Neuronal stem cell (in vitro differentiated cells): ENCODE measurements at regions not wholly inside any gene's neighbourhood (a gene's known extent, or its start where the extent isn't known, plus 50 kb on each side); places are given as distances from the start of the nearest gene placed in this dataset.

ENCODE experiments used
- DNase-seq: peaks from one replicate; pipeline ENCODE4 v3.0.0-alpha.2; 2013; ENCODE audit warnings: low spot score
- H2AFZ ChIP-seq: one replicate; pipeline ENCODE4 v1.6.1; 2013; ENCODE audit warnings: mild to moderate bottlenecking, low read length, inconsistent platforms
- H2AK5ac ChIP-seq: 2 replicates; pipeline ENCODE4 v1.6.1; 2013; ENCODE audit warnings: low read depth, mild to moderate bottlenecking, inconsistent platforms, low read length, moderate library complexity, mixed read lengths
- H2BK120ac ChIP-seq: 2 replicates; pipeline ENCODE4 v1.6.1; 2013; ENCODE audit warnings: low read depth, mild to moderate bottlenecking, inconsistent platforms, low read length, moderate library complexity, mixed read lengths
- H2BK12ac ChIP-seq: one replicate; pipeline ENCODE4 v1.6.1; 2013; ENCODE audit warnings: low read length, inconsistent platforms
- H2BK15ac ChIP-seq: 2 replicates; pipeline ENCODE4 v1.6.1; 2013; ENCODE audit warnings: mild to moderate bottlenecking, low read length, inconsistent platforms, mixed read lengths
- H2BK5ac ChIP-seq: one replicate; pipeline ENCODE4 v1.6.1; 2013; ENCODE audit warnings: inconsistent platforms, mild to moderate bottlenecking, low read length, moderate library complexity
- H3K14ac ChIP-seq: one replicate; pipeline ENCODE4 v1.6.1; 2013; ENCODE audit warnings: low read length, inconsistent platforms
- H3K18ac ChIP-seq: 2 replicates; pipeline ENCODE4 v1.6.1; 2013; ENCODE audit warnings: low read length, inconsistent platforms
- H3K23ac ChIP-seq: 2 replicates; pipeline ENCODE4 v1.6.1; 2013; ENCODE audit warnings: low read depth, mild to moderate bottlenecking, mixed read lengths, low read length, inconsistent platforms; ENCODE audit not compliant: poor library complexity
- H3K27ac ChIP-seq: replicated peaks from 3 replicates; pipeline ENCODE4 v1.5.1; 2013; ENCODE audit warnings: low read length, inconsistent platforms
- H3K27me3 ChIP-seq, 3 experiments: 2 replicates each; pipeline ENCODE4 v1.6.1; 2013; ENCODE audit warnings: low read length in 3 of 3, mild to moderate bottlenecking in 2 of 3, inconsistent platforms in 1 of 3, low read depth in 1 of 3, mixed read lengths in 1 of 3, moderate library complexity in 1 of 3; ENCODE audit not compliant: control insufficient read depth in 3 of 3, insufficient read depth in 3 of 3
- H3K36me3 ChIP-seq, 2 donors: replicated peaks in 1 of 2; 2 replicates each; pipeline ENCODE4 v1.6.1; 2013; ENCODE audit warnings: low read length in 2 of 2; ENCODE audit not compliant: control insufficient read depth in 2 of 2, insufficient read depth in 2 of 2
- H3K4ac ChIP-seq: 2 replicates; pipeline ENCODE4 v1.6.1; 2013; ENCODE audit warnings: inconsistent platforms, mild to moderate bottlenecking, low read length, moderate library complexity
- H3K4me1 ChIP-seq, 2 donors: 1 replicate in 1 of 2; 2 replicates in 1 of 2; pipeline ENCODE4 v1.6.1; 2013; ENCODE audit warnings: low read length in 2 of 2, low read depth in 1 of 2; ENCODE audit not compliant: control insufficient read depth in 2 of 2, insufficient read depth in 1 of 2
- H3K4me2 ChIP-seq: one replicate; pipeline ENCODE4 v1.6.1; 2013; ENCODE audit warnings: mild to moderate bottlenecking, low read length, inconsistent platforms; ENCODE audit not compliant: insufficient read depth, poor library complexity, severe bottlenecking
- H3K4me3 ChIP-seq, 2 donors: 2 replicates each; pipeline ENCODE4 v1.5.1; 2013; ENCODE audit warnings: low read length in 2 of 2, mild to moderate bottlenecking in 2 of 2, inconsistent platforms in 1 of 2, moderate library complexity in 1 of 2
- H3K79me1 ChIP-seq: one replicate; pipeline ENCODE4 v1.6.1; 2013; ENCODE audit warnings: low read depth, mild to moderate bottlenecking, inconsistent platforms, low read length, moderate library complexity
- H3K9ac ChIP-seq: one replicate; pipeline ENCODE4 v1.6.1; 2013; ENCODE audit warnings: mild to moderate bottlenecking, low read depth, low read length, inconsistent platforms; ENCODE audit not compliant: poor library complexity
- H3K9me3 ChIP-seq, 2 donors: replicated peaks in 1 of 2; 2 replicates each; pipeline versions ENCODE3 to v1.6.1; 2013; ENCODE audit warnings: low read length in 2 of 2, mild to moderate bottlenecking in 2 of 2, inconsistent platforms in 1 of 2, low read depth in 1 of 2, mixed read lengths in 1 of 2, moderate library complexity in 1 of 2; ENCODE audit not compliant: control insufficient read depth in 2 of 2, insufficient read depth in 1 of 2
- H4K8ac ChIP-seq: one replicate; pipeline ENCODE4 v1.6.1; 2013; ENCODE audit warnings: low read depth, mild to moderate bottlenecking, inconsistent platforms, low read length, moderate library complexity
- H4K91ac ChIP-seq: one replicate; pipeline ENCODE4 v1.6.1; 2013; ENCODE audit warnings: low read length, low read depth, mild to moderate bottlenecking, inconsistent platforms; ENCODE audit not compliant: poor library complexity
- WGBS, 2 donors: extraction: QIAGEN DNeasy Blood & Tissue Kit; methylation state at CpG; one replicate each; pipeline ENCODE4 v1.1.7; 2013; ENCODE audit warnings: missing lambda C conversion rate in 2 of 2, mixed read lengths in 1 of 2; ENCODE audit not compliant: insufficient read length in 2 of 2, insufficient replicate concordance in 1 of 2; ENCODE audit errors: extremely low coverage in 2 of 2; 5-methylcytosine and 5-hydroxymethylcytosine counted together

DNA sequence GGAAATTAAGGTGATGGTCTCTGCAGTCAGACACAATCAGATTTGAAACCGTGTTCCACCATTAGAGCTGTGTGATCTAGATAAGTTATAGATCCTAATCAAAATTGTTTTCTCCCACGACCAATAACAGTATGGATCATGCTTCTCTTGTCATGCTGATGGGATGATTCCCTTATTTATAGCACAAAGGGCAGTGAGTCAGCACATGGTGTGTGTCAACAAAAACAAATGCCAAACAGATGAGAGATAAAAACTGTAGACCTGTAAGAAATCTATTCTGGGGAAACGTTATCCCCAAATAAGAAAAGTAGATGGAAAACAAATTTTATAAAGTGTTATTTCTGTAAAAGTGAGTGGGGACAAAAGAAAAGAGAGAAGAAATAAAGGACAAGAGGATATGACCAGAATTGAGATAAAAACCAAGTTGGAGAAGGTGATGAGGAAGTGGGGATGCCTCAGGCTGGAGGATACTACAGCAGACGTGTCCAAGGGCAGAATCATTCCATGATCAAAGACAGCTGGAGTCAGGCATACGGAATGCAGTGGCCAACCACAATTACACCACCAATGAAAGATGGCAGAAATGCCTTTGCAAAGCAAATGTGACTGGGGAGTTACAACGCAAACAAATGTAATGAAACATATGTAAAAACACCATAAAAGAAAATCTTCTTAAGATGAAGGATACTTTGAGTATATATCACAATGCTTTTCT is 377.8 kb upstream of the PRKX start:
- H3K9ac ChIP-seq, result no peak overlapping the region
- no peak for DNase-seq
- no peak overlapping the region for H3K27ac ChIP-seq
- no peak overlapping the region for H4K8ac ChIP-seq
- no peak overlapping the region for H2BK120ac ChIP-seq
- no peak overlapping the region for H3K23ac ChIP-seq
- no peak overlapping the region for H2BK12ac ChIP-seq
- no peak overlapping the region for H3K18ac ChIP-seq
- H3K36me3 ChIP-seq, result no peaks in the 10 kb centered on the region
- no peaks in the 10 kb centered on the region for H3K9me3 ChIP-seq
- H2BK15ac ChIP-seq, result no peak overlapping the region
- H4K91ac ChIP-seq, result no peak overlapping the region
- no CpG with 5 or more reads among the region's 6 CpGs for WGBS, 2 donors
- no peak overlapping the region for H2BK5ac ChIP-seq
- no peak overlapping the region for H3K4ac ChIP-seq
- H3K4me1 ChIP-seq, result no peaks in the 10 kb centered on the region
- H2AFZ ChIP-seq, result no peak overlapping the region
- H2AK5ac ChIP-seq, result no peak overlapping the region
- H3K14ac ChIP-seq, result no peak overlapping the region
- H3K79me1 ChIP-seq, result no peaks in the 10 kb centered on the region
- no peak overlapping the region for H3K4me2 ChIP-seq
- no peak overlapping the region for H3K4me3 ChIP-seq
- H3K27me3 ChIP-seq, result no peaks in the 10 kb centered on the region

DNA sequence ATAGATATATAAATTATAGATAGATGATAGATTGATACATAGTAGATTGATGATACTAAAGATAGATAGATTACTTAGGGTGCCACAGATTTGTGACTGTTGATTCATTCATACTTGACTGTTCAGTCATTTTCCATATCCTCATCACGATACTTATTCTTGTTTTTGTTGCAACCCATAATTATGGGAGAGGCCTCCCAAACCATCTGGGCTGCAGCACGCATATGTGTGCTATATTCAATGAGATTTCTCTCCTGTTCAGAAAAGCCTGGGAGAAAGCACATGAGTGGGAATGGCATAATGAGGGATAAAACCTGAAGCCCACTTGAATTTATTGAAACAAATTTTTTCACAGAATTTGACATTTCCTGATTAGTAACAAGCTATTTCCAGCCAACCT is 346.4 kb upstream of the PRKX start:
- no peaks in the 10 kb centered on the region for H3K79me1 ChIP-seq
- H3K14ac ChIP-seq, result no peak overlapping the region
- H3K36me3 ChIP-seq, result no peaks in the 10 kb centered on the region
- no peak overlapping the region for H3K4me2 ChIP-seq
- H3K4me1 ChIP-seq, result no peaks in the 10 kb centered on the region
- H2BK120ac ChIP-seq, result no peak overlapping the region
- no peak overlapping the region for H3K27ac ChIP-seq
- no peak overlapping the region for H3K9ac ChIP-seq
- no peak overlapping the region for H3K4ac ChIP-seq
- H4K8ac ChIP-seq, result no peak overlapping the region
- H2BK12ac ChIP-seq, result no peak overlapping the region
- H2BK5ac ChIP-seq, result no peak overlapping the region
- no peak overlapping the region for H3K18ac ChIP-seq
- H2AFZ ChIP-seq, result no peak overlapping the region
- no peak overlapping the region for H2BK15ac ChIP-seq
- H3K4me3 ChIP-seq, result no peak overlapping the region
- H2AK5ac ChIP-seq, result no peak overlapping the region
- no peak for DNase-seq
- no peak overlapping the region for H3K23ac ChIP-seq
- H3K27me3 ChIP-seq, result no peaks in the 10 kb centered on the region
- no peaks in the 10 kb centered on the region for H3K9me3 ChIP-seq
- H4K91ac ChIP-seq, result no peak overlapping the region
- no CpG with 5 or more reads among the region's 2 CpGs for WGBS, 2 donors

DNA sequence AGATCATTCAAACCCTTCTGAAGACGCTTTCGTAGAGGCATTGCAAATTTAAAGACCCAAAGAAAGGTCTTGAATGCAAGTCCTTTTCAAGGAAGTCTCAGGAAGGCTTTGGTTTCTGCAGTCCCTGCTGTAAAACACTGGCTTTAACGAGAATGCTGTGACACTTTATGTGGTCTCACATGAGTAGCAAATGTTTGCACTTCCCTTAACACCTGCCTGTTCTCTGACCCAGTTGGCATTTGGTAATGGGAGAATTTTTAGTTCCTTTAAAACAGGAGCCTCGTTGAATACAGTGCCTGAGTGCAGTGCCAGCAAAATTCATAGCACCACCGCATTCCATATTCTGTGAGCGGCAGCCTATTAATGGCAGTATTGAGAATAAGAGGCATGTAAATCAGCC is 330.5 kb upstream of the PRKX start:
- Histone ChIP-seq H3K36me3 (no peaks in the 10 kb centered on the region), H2BK12ac (no peak overlapping the region), H3K14ac (no peak overlapping the region), H3K9me3 (no peaks in the 10 kb centered on the region), H4K91ac (no peak overlapping the region), H3K27ac (no peak overlapping the region), H3K4me1 (no peaks in the 10 kb centered on the region), H3K23ac (no peak overlapping the region), H3K9ac (no peak overlapping the region), H3K27me3 (no peaks in the 10 kb centered on the region), H3K4me3 (no peak overlapping the region), H2BK120ac (no peak overlapping the region), H2BK5ac (no peak overlapping the region), H4K8ac (no peak overlapping the region), H3K4me2 (no peak overlapping the region), H3K79me1 (no peaks in the 10 kb centered on the region), H3K4ac (no peak overlapping the region), H2AFZ (no peak overlapping the region), H3K18ac (no peak overlapping the region), H2BK15ac (no peak overlapping the region), H2AK5ac (no peak overlapping the region)
- no peak for DNase-seq
- no CpG with 5 or more reads among the region's 6 CpGs for WGBS, 2 donors

DNA sequence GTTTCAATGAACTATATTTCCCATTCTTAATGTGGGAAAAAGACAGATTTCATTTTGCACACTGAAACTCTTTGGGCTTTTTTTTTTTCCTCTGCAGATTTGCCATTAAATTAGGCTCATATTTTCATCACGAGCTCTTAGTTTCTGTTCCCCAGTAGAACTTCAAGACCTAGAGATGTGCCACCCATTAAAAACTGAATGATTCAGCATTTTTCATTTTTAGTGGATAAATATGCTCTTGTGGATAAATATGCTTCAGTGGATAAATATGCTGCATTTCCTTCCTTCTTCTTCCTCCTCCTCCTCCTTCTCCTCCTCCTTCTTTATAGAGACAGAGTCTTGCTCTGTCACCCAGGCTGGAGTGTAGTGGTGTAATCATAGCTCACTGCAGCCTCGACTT is 322.4 kb upstream of the PRKX start:
- Histone ChIP-seq H3K23ac (no peak overlapping the region), H4K8ac (no peak overlapping the region), H4K91ac (no peak overlapping the region), H3K79me1 (no peaks in the 10 kb centered on the region), H2BK5ac (no peak overlapping the region), H3K18ac (no peak overlapping the region), H3K27me3 (no peaks in the 10 kb centered on the region), H3K4me3 (no peak overlapping the region), H2BK15ac (no peak overlapping the region), H3K36me3 (no peaks in the 10 kb centered on the region), H3K4me1 (no peaks in the 10 kb centered on the region), H3K27ac (no peak overlapping the region), H3K4me2 (no peak overlapping the region), H2BK120ac (no peak overlapping the region), H3K4ac (no peak overlapping the region), H2AK5ac (no peak overlapping the region), H2BK12ac (no peak overlapping the region), H3K9ac (no peak overlapping the region), H3K9me3 (no peaks in the 10 kb centered on the region), H3K14ac (no peak overlapping the region), H2AFZ (no peak overlapping the region)
- DNase-seq, result no peak
- WGBS, 2 donors, result no CpG with 5 or more reads among the region's 2 CpGs
